GM23338 (cell line): ENCODE measurements at regions not wholly inside any gene's neighbourhood (a gene's known extent, or its start where the extent isn't known, plus 50 kb on each side); places are given as distances from the start of the nearest gene placed in this dataset.

Experiments
- EZH2 ChIP-seq: fragments of 200-600 bp; sonication (generic); IDR thresholded peaks from one replicate; pipeline ENCODE4 v1.8.0; 2017; ENCODE audit warnings: antibody characterized with exemption, mild to moderate bottlenecking, low read depth; ENCODE audit not compliant: unreplicated experiment
- EZH2phosphoT487 ChIP-seq: fragments of 200-600 bp; sonication (generic); IDR thresholded peaks from one replicate; pipeline ENCODE4 v1.8.1; 2018; ENCODE audit warnings: antibody characterized with exemption; ENCODE audit not compliant: unreplicated experiment
- POLR2AphosphoS5 ChIP-seq: IDR thresholded peaks from 2 replicates; pipeline ENCODE4 v1.6.1; 2016; ENCODE audit warnings: antibody characterized with exemption, low read depth
- STAT1 ChIP-seq: IDR thresholded peaks from one replicate; pipeline ENCODE4 v1.6.1; 2016; ENCODE audit warnings: antibody characterized with exemption; ENCODE audit not compliant: unreplicated experiment
- TF ChIP-seq, protein P1 (sequence below), 2 experiments: fragments of 200-600 bp in 1 of 2; sonication (generic) in 1 of 2; conservative IDR thresholded peaks; 2 replicates each; pipeline versions ENCODE4 v1.5.1 to v1.6.1; 2016 to 2017; ENCODE audit warnings: antibody characterized with exemption in 2 of 2, low read depth in 2 of 2, mild to moderate bottlenecking in 2 of 2, moderate library complexity in 1 of 2

DNA sequence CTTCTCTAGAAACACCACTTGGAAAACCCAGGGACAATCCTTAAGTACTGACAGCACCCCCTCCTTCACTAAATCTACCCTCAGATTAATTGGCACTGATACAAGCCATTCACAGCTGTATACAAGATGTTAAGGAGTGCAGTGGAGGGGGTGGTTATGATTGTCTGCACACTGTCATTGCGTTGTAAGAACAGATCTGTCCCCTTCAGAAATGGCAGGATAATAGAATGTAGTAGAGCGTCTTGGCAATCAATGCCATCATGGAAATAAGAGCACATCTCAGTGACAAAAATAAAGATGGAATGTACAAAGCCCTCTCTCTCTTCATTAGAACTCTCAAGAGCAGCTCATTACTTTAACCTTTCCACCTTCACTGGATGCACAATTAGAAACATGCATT, 324.9 kb upstream of the TBX18 start:
- TF ChIP-seq, protein P1, sequence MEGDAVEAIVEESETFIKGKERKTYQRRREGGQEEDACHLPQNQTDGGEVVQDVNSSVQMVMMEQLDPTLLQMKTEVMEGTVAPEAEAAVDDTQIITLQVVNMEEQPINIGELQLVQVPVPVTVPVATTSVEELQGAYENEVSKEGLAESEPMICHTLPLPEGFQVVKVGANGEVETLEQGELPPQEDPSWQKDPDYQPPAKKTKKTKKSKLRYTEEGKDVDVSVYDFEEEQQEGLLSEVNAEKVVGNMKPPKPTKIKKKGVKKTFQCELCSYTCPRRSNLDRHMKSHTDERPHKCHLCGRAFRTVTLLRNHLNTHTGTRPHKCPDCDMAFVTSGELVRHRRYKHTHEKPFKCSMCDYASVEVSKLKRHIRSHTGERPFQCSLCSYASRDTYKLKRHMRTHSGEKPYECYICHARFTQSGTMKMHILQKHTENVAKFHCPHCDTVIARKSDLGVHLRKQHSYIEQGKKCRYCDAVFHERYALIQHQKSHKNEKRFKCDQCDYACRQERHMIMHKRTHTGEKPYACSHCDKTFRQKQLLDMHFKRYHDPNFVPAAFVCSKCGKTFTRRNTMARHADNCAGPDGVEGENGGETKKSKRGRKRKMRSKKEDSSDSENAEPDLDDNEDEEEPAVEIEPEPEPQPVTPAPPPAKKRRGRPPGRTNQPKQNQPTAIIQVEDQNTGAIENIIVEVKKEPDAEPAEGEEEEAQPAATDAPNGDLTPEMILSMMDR (conservative IDR thresholded peaks at IDR 0.05; ENCODE audit: low read depth in 2 of 2) = no peak
- TF ChIP-seq POLR2AphosphoS5 = no peak
- TF ChIP-seq EZH2 = no peak
- TF ChIP-seq EZH2phosphoT487 = no peak
- no peak for TF ChIP-seq STAT1
